ENCODE measurements at regions not wholly inside any gene's neighbourhood (a gene's known extent, or its start where the extent isn't known, plus 50 kb on each side); places are given as distances from the start of the nearest gene placed in this dataset.

GRCh38 chr15:94743668-94744067 is 512.3 kb downstream of the MCTP2 start:
- no peak for TF ChIP-seq USF2 (CRISPR knock-in tag; IDR thresholded peaks at IDR 0.05)
- TF ChIP-seq CTCF (IDR thresholded peaks at IDR 0.05) = no peak
- TF ChIP-seq GTF2I (CRISPR knock-in tag; conservative IDR thresholded peaks at IDR 0.05) = no peak
